Kidney epithelial cell (primary cell): ENCODE measurements at regions not wholly inside any gene's neighbourhood (a gene's known extent, or its start where the extent isn't known, plus 50 kb on each side); places are given as distances from the start of the nearest gene placed in this dataset.
A peak's percentile ranks its signal among the peaks of the same experiment; 100 is the strongest.

Experiments used
- DNase-seq: peaks from one replicate; pipeline ENCODE4 v3.0.0-alpha.2; 2010; ENCODE audit warnings: low read depth
- H3K27me3 ChIP-seq: 2 replicates; pipeline ENCODE4 v1.6.0; 2011; ENCODE audit warnings: low read length; ENCODE audit not compliant: control insufficient read depth, insufficient read depth
- H3K36me3 ChIP-seq: 2 replicates; pipeline ENCODE4 v1.5.1; 2011; ENCODE audit warnings: low read length; ENCODE audit not compliant: control insufficient read depth, insufficient read depth
- H3K4me3 ChIP-seq: 2 replicates; pipeline ENCODE4 v1.5.1; 2011; ENCODE audit warnings: low read depth, mild to moderate bottlenecking, control low read depth, low read length
- CTCF ChIP-seq: IDR thresholded peaks from 2 replicates; pipeline ENCODE4 v1.5.1; 2011; ENCODE audit warnings: mild to moderate bottlenecking, moderate library complexity, low read length, control low read depth, inconsistent platforms; ENCODE audit not compliant: insufficient read depth, poor library complexity, severe bottlenecking

- no peak for TF ChIP-seq CTCF
- DNase-seq: no peak
- Histone ChIP-seq H3K36me3 (no peaks in the 10 kb centered on the region), H3K4me3 (no peak overlapping the region), H3K27me3 (no peaks in the 10 kb centered on the region)
These were observed 274.5 kb downstream of the S1PR1 start for GRCh38 chr1:101511202-101511891.

GRCh38 chr1:101520302-101520701 lies 283.5 kb downstream of the S1PR1 start:
- TF ChIP-seq CTCF: peak; percentile 72
- Histone ChIP-seq H3K27me3 (no peaks in the 10 kb centered on the region), H3K4me3 (no peak overlapping the region), H3K36me3 (no peaks in the 10 kb centered on the region)
- DNase-seq: no peak

GRCh38 chr1:101522486-101522885 lies 285.7 kb downstream of the S1PR1 start:
- TF ChIP-seq CTCF: no peak
- H3K27me3 ChIP-seq: no peaks in the 10 kb centered on the region
- no peak overlapping the region for H3K4me3 ChIP-seq
- no peaks in the 10 kb centered on the region for H3K36me3 ChIP-seq
- no peak for DNase-seq

- no peaks in the 10 kb centered on the region for H3K36me3 ChIP-seq
- TF ChIP-seq CTCF: no peak
- H3K27me3 ChIP-seq: no peaks in the 10 kb centered on the region
- no peak overlapping the region for H3K4me3 ChIP-seq
- DNase-seq: no peak
These were observed 290.0 kb downstream of the S1PR1 start for GRCh38 chr1:101526813-101527212.

GRCh38 chr1:101532377-101532776 lies 295.6 kb downstream of the S1PR1 start:
- H3K36me3 ChIP-seq: no peaks in the 10 kb centered on the region
- H3K4me3 ChIP-seq: no peak overlapping the region
- no peaks in the 10 kb centered on the region for H3K27me3 ChIP-seq
- no peak for DNase-seq
- TF ChIP-seq CTCF: no peak

GRCh38 chr1:101540161-101540560 lies 303.3 kb downstream of the S1PR1 start:
- Histone ChIP-seq H3K27me3 (no peaks in the 10 kb centered on the region), H3K4me3 (no peak overlapping the region), H3K36me3 (no peaks in the 10 kb centered on the region)
- TF ChIP-seq CTCF: no peak
- no peak for DNase-seq
